ENCODE measurements at regions not wholly inside any gene's neighbourhood (a gene's known extent, or its start where the extent isn't known, plus 50 kb on each side); places are given as distances from the start of the nearest gene placed in this dataset.

- no peaks in the 10 kb centered on the region for H3K4me1 ChIP-seq
- H3K27ac ChIP-seq = no peak overlapping the region
- intact Hi-C loops (cut with DNase I) = no loop called here
- no peak for ATAC-seq
- TF ChIP-seq CTCF (IDR thresholded peaks at IDR 0.05) (no peak), POLR2A (IDR thresholded peaks at IDR 0.05) (no peak)
- no peaks in the 10 kb centered on the region for H3K9me3 ChIP-seq
- DNase-seq = no peak
- no peak overlapping the region for H3K4me3 ChIP-seq
- no peaks in the 10 kb centered on the region for H3K36me3 ChIP-seq (replicated peaks in 1 of 2; ENCODE audit: insufficient read depth in 1 of 2, low read depth in 2 of 2)
- no peaks in the 10 kb centered on the region for H3K27me3 ChIP-seq
- WGBS, 2 donors = 90 to 91% methylated on average over 5 of the region's 5 CpGs
Observed at GRCh38 chr2:71989671-71990070, 158.0 kb downstream of the CYP26B1 start.

GRCh38 chr2:71988170-71988569 lies 159.5 kb downstream of the CYP26B1 start:
- DNase-seq (no peak), ATAC-seq (no peak)
- TF ChIP-seq POLR2A (IDR thresholded peaks at IDR 0.05) (no peak), CTCF (IDR thresholded peaks at IDR 0.05) (no peak)
- H3K9me3 ChIP-seq = no peaks in the 10 kb centered on the region
- H3K4me1 ChIP-seq = no peaks in the 10 kb centered on the region
- 55 to 61% methylated on average over 2 of the region's 2 CpGs for WGBS, 2 donors
- no peaks in the 10 kb centered on the region for H3K27me3 ChIP-seq
- H3K36me3 ChIP-seq (replicated peaks in 1 of 2; ENCODE audit: insufficient read depth in 1 of 2, low read depth in 2 of 2) = no peaks in the 10 kb centered on the region
- H3K27ac ChIP-seq = no peak overlapping the region
- no peak overlapping the region for H3K4me3 ChIP-seq
- intact Hi-C loops (cut with DNase I) = no loop called here

- no peak for ATAC-seq
- TF ChIP-seq POLR2A (IDR thresholded peaks at IDR 0.05) (no peak), CTCF (IDR thresholded peaks at IDR 0.05) (no peak)
- WGBS, 2 donors = 64 to 65% methylated on average over 1 of the region's 1 CpG
Observed at GRCh38 chr2:71976685-71977084, 171.0 kb downstream of the CYP26B1 start.

GRCh38 chr2:71974846-71975245 lies 172.8 kb downstream of the CYP26B1 start:
- Histone ChIP-seq H3K4me1 (no peaks in the 10 kb centered on the region), H3K27me3 (no peaks in the 10 kb centered on the region), H3K4me3 (no peak overlapping the region), H3K36me3 (replicated peaks in 1 of 2; ENCODE audit: insufficient read depth in 1 of 2, low read depth in 2 of 2) (no peaks in the 10 kb centered on the region), H3K9me3 (no peaks in the 10 kb centered on the region), H3K27ac (no peak overlapping the region)
- intact Hi-C loops (cut with DNase I) = no loop called here
- no peak for ATAC-seq
- no peak for TF ChIP-seq CTCF (IDR thresholded peaks at IDR 0.05)
- TF ChIP-seq POLR2A (IDR thresholded peaks at IDR 0.05) = no peak
- no peak for DNase-seq

More at GRCh38 chr2:71976685-71977084, 171.0 kb downstream of the CYP26B1 start:
- no peaks in the 10 kb centered on the region for H3K36me3 ChIP-seq (replicated peaks in 1 of 2; ENCODE audit: insufficient read depth in 1 of 2, low read depth in 2 of 2)
- no peaks in the 10 kb centered on the region for H3K4me1 ChIP-seq
- H3K27ac ChIP-seq = no peak overlapping the region
- no peak overlapping the region for H3K4me3 ChIP-seq
- no peak for DNase-seq
- intact Hi-C loops (cut with DNase I) = no loop called here
- no peaks in the 10 kb centered on the region for H3K9me3 ChIP-seq
- no peaks in the 10 kb centered on the region for H3K27me3 ChIP-seq

GRCh38 chr2:71971493-71971892 lies 176.2 kb downstream of the CYP26B1 start:
- 49 to 54% methylated on average over 4 of the region's 4 CpGs for WGBS, 2 donors
- H3K9me3 ChIP-seq = no peaks in the 10 kb centered on the region
- ATAC-seq = no peak
- H3K36me3 ChIP-seq (replicated peaks in 1 of 2; ENCODE audit: insufficient read depth in 1 of 2, low read depth in 2 of 2) = no peaks in the 10 kb centered on the region
- no peak overlapping the region for H3K27ac ChIP-seq
- intact Hi-C loops (cut with DNase I) = no loop called here
- DNase-seq = no peak
- no peaks in the 10 kb centered on the region for H3K4me1 ChIP-seq
- H3K27me3 ChIP-seq = no peaks in the 10 kb centered on the region
- TF ChIP-seq POLR2A (IDR thresholded peaks at IDR 0.05) = no peak
- no peak for TF ChIP-seq CTCF (IDR thresholded peaks at IDR 0.05)
- H3K4me3 ChIP-seq = no peak overlapping the region
